Omental fat pad (tissue), 3 donors: ENCODE measurements at regions not wholly inside any gene's neighbourhood (a gene's known extent, or its start where the extent isn't known, plus 50 kb on each side); places are given as distances from the start of the nearest gene placed in this dataset.

Source experiments
- ATAC-seq: fragments of 150-250 bp; one replicate; pipeline ENCODE4 v1.9.1; 2016; ENCODE audit warnings: mild to moderate bottlenecking, moderate library complexity; ENCODE audit not compliant: low FRiP score
- DNase-seq: peaks from one replicate; pipeline ENCODE4 v3.0.0-alpha.2; 2019; ENCODE audit warnings: low spot score
- TF ChIP-seq, protein P1 (sequence below), 3 donors: fragments of 450-650 bp; IDR thresholded peaks; one replicate each; pipeline ENCODE4 v1.5.1; 2016 to 2017; ENCODE audit warnings: antibody characterized with exemption in 3 of 3, mild to moderate bottlenecking in 3 of 3, moderate library complexity in 2 of 3

DNA sequence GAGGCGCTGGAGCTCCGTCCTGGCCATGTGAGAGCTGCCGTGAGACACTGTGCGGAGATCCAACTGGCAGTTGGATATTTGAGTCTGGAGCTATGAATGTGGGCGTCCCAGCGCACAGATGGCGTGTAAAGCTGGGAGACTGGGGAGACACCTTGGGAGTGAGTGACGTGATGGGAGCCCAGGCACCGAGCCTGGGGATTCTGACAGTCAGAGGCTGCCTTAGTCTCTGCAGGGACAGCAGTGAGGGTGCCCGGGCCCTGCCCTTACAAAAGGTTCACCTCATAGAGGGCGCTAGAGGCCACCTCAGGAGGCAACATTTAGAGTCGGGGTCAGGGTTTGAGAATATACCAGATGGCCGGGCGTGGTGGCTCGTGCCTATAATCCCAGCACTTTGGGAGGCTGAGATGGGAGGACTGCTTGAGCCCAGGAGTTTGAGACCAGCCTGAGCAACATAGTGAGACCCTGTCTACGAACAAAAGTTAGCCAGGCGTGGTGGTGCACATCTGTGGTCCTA lies 194.1 kb upstream of the GSE1 start:
- no peak for DNase-seq
- TF ChIP-seq, protein P1, sequence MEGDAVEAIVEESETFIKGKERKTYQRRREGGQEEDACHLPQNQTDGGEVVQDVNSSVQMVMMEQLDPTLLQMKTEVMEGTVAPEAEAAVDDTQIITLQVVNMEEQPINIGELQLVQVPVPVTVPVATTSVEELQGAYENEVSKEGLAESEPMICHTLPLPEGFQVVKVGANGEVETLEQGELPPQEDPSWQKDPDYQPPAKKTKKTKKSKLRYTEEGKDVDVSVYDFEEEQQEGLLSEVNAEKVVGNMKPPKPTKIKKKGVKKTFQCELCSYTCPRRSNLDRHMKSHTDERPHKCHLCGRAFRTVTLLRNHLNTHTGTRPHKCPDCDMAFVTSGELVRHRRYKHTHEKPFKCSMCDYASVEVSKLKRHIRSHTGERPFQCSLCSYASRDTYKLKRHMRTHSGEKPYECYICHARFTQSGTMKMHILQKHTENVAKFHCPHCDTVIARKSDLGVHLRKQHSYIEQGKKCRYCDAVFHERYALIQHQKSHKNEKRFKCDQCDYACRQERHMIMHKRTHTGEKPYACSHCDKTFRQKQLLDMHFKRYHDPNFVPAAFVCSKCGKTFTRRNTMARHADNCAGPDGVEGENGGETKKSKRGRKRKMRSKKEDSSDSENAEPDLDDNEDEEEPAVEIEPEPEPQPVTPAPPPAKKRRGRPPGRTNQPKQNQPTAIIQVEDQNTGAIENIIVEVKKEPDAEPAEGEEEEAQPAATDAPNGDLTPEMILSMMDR (IDR thresholded peaks at IDR 0.05), result no peak
- no peak for ATAC-seq

DNA sequence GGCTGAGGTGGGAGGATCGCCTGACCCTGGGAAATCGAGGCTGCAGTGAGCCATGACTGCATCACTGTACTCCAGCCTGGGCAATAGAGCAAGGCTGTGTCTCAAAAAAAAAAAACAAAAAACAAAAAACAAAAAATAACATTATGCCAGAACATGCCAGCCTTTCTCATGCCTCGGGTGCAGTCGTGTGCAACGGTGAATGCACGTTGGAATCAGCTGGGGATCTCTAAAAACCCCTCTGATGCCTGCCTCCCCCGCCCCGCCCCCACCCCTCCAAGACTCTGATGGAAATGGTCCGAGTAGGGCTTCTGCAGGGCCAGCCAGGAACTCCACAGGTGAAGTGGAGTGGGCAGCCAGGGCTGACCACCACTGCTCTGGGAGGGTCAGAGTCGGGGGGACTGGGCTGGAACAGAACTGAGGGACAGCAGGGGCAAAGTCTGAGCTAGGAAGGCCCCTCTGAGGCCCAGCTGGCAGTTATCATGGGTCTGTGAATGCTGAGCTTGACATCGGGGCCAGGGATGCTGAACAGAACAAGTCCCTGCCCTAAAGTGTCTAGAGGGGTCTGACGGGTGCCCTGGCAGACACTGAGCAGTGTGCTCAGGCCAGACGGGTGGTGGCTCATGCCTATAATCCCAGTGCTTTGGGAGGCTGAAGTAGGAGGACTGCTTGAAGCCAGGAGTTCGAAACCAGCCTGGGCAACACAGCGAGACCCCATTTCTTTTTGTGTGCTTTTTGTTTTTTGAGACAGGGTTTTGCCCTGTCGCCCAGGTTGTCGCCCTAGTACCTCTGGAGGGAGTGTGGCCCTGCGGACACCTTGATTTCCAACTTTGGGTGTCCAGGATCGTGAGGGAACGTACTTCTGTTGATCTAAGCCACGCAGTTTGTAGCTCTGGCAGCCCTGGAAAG lies 193.4 kb upstream of the GSE1 start:
- ATAC-seq (no peak), DNase-seq (no peak)
- TF ChIP-seq, protein P1 (IDR thresholded peaks at IDR 0.05), result no peak

DNA sequence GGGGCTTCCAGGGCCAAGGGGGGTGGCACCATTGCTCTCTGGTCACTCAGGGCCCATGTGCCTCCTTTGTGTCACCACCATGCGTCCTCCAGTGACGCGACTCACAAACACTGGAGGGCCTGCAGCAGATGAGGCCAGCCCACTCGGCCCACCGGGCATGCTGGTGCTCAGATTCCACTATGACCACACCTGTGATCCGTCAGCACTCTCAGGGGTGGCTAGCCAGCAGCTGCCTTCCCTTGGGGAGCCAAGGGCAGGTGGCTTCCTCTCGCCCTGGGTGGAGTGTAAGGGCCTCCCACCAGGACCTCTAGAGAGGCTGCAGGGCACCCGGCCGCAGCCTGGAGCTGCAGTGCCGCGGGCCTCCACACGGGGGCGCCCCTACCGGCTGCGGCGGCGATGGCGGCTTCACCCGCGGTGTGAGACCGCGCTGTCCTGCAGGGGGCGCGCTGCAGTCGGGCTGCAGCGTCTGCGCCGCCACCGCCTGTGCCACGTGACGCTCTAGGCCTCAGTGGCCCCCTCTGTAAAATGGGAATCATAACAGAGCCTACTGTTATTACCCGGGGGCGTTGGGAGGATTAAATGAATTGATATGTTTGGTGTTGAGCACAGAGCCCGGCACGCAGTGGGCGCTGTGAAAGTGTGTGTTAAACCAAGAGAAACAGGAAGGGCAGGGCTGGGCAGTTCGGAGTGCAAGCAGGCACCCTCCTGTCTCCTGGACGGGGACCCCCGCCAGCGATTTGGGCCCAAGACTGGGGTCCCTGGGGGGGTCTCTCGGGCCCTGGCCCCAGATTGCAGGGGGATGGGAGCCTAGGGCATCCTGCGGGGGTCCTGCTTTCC lies 192.4 kb upstream of the GSE1 start:
- ATAC-seq (peak; percentile 56), DNase-seq (no peak)
- TF ChIP-seq, protein P1 (IDR thresholded peaks at IDR 0.05), result peak in 2 of 3 donors; percentile 96 to 100

DNA sequence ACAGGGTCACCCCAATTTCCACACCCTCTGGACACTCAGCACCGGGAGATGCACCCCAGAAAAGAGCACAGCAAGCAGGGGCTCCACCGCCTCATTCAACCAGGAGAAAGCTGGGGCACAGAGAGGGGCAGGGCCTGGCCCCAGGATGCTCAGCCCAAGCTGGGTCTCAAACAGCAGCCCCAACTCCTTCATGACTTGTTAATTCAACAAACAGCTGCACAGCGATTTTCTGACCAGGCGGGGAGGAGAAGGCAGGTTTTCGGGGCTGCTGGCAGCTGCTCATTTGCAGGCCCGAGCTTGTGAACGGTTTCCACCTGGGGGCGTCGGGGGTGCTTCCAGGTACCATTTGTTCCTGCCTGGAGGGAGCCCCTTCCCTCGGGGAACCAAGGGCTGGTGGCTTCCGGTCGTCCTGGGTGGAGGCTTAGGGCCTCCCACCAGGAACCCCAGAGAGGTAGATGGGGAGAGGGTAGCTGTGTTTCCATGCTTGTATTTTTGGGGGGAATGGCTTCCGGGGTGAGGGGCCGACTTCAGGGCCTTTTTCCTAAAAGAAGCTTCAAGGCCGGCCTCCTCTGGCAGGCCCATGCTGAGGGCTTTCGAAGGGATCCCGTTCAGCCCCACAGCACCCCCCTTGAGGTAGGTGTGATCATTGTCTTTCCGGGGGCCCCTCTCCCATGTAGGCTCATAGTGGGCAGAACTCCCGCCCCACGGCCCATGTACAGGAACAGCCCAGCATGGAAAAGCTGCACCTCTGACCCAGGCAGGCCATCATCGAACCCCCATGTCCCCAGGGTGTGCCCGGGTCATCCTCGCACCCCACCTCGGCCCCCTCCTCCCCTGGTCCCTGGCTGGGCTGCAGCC lies 191.6 kb upstream of the GSE1 start:
- no peak for DNase-seq
- TF ChIP-seq, protein P1 (IDR thresholded peaks at IDR 0.05), result no peak
- no peak for ATAC-seq

DNA sequence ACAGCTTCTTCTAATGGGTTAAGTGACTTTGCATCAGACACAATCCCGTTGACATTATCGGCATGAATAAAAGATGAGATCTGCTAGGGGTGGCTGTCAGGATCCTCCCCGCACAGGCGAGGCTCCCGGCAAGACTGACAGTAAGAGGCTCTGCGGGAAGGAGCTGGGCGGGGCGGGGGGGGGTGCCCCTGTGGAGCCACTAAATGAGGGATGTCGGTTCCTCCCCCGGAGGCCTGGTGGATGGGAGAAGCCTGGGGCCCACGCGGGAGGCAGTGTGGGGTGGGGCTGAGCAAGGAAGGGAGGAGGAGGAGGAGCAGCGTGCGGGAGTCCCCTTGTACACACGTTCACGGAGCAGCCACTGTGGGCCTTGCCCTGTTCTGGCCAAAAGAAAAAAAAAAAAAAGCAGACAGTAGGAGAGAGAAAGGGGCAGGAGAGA lies 190.9 kb upstream of the GSE1 start:
- ATAC-seq, result no peak
- no peak for DNase-seq
- TF ChIP-seq, protein P1 (IDR thresholded peaks at IDR 0.05), result no peak
